PC-3 (cell line): ENCODE measurements at regions not wholly inside any gene's neighbourhood (a gene's known extent, or its start where the extent isn't known, plus 50 kb on each side); places are given as distances from the start of the nearest gene placed in this dataset.

Experiments
- ATAC-seq: fragments of 200-7000 bp; cut with Tn5 transposase; 2 replicates; pipeline ENCODE4 v1.9.1; 2020; ENCODE audit warnings: mild to moderate bottlenecking, moderate library complexity
- BruUV-seq: library from RNA; stranded (reverse); fragments of 400-500 nt; replicated peaks from 2 replicates; lab custom pipeline; 2021; lab: Mats Ljungman, UMichigan
- CTCF ChIA-PET: fragments of 300-600 bp; sonication (Branson Sonifier 250); formaldehyde crosslinking; loops from one replicate; lab custom pipeline; 2022; ENCODE audit warnings: antibody characterized with exemption; lab: Charles Lee
- POLR2A ChIA-PET: fragments of 300-600 bp; sonication (Branson Sonifier 250); formaldehyde crosslinking; loops from one replicate; lab custom pipeline; 2022; ENCODE audit warnings: antibody characterized with exemption; ENCODE audit not compliant: unreplicated experiment; lab: Charles Lee
- DNase-seq: peaks from one replicate; pipeline ENCODE4 v3.0.0-alpha.2; 2015
- H2AFZ ChIP-seq: fragments of 300-600 bp; sonication (generic); 2 replicates; pipeline ENCODE4 v1.6.0; 2016; ENCODE audit warnings: antibody characterized with exemption, low read length
- H3F3A ChIP-seq: fragments of 300-600 bp; sonication (generic); one replicate; pipeline ENCODE4 v1.6.0; 2017; ENCODE audit warnings: antibody characterized with exemption, low read length, control low read depth, mild to moderate bottlenecking; ENCODE audit not compliant: unreplicated experiment
- H3K27ac ChIP-seq: fragments of 300-600 bp; sonication (generic); 2 replicates; pipeline ENCODE4 v1.5.1; 2016; ENCODE audit warnings: mild to moderate bottlenecking, low read length
- H3K27me3 ChIP-seq: fragments of 300-600 bp; sonication (generic); 2 replicates; pipeline ENCODE4 v1.6.1; 2016; ENCODE audit warnings: low read length, mixed read lengths
- H3K36me3 ChIP-seq: fragments of 300-600 bp; sonication (generic); 2 replicates; pipeline ENCODE4 v1.6.1; 2016; ENCODE audit warnings: low read depth, mixed run types, low read length, mixed read lengths
- H3K4me1 ChIP-seq: fragments of 300-600 bp; sonication (generic); 2 replicates; pipeline ENCODE4 v1.5.1; 2016; ENCODE audit warnings: low read length; ENCODE audit not compliant: insufficient read depth
- H3K4me2 ChIP-seq: fragments of 300-600 bp; sonication (generic); 2 replicates; pipeline ENCODE4 v1.6.0; 2016; ENCODE audit warnings: low read length
- H3K4me3 ChIP-seq: fragments of 300-600 bp; sonication (generic); 2 replicates; pipeline ENCODE4 v1.5.1; 2016; ENCODE audit warnings: mild to moderate bottlenecking, low read length, mixed read lengths
- H3K79me2 ChIP-seq: fragments of 300-600 bp; sonication (generic); 2 replicates; pipeline ENCODE4 v1.6.1; 2017; ENCODE audit warnings: low read length, mixed read lengths
- H3K9ac ChIP-seq: fragments of 300-600 bp; sonication (generic); 2 replicates; pipeline ENCODE4 v1.6.0; 2016; ENCODE audit warnings: mild to moderate bottlenecking, low read length
- H3K9me2 ChIP-seq: fragments of 300-600 bp; sonication (generic); replicated peaks from 2 replicates; pipeline ENCODE4 v1.6.1; 2016; ENCODE audit warnings: mixed run types, low read length, mixed read lengths
- H3K9me3 ChIP-seq: fragments of 300-600 bp; sonication (generic); 2 replicates; pipeline ENCODE4 v1.6.1; 2016; ENCODE audit warnings: low read length, mixed read lengths
- H4K20me1 ChIP-seq: fragments of 300-600 bp; sonication (generic); 2 replicates; pipeline ENCODE4 v1.6.1; 2016; ENCODE audit warnings: low read length, mixed read lengths
- CTCF ChIP-seq: fragments of 300-600 bp; sonication (generic); conservative IDR thresholded peaks from 2 replicates; pipeline ENCODE4 v1.5.1; 2017; ENCODE audit warnings: antibody characterized with exemption, low read depth, mild to moderate bottlenecking, low read length
- EZH2 ChIP-seq: fragments of 300-600 bp; sonication (generic); IDR thresholded peaks from one replicate; pipeline ENCODE4 v1.6.1; 2017; ENCODE audit warnings: antibody characterized with exemption, mild to moderate bottlenecking, low read length; ENCODE audit not compliant: unreplicated experiment
- EZH2phosphoT487 ChIP-seq: fragments of 300-600 bp; sonication (generic); IDR thresholded peaks from 2 replicates; pipeline ENCODE4 v1.6.1; 2018; ENCODE audit warnings: mild to moderate bottlenecking, antibody characterized with exemption, low read length, borderline replicate concordance
- intact Hi-C: fragments of 100-400 bp; cut with micrococcal nuclease; formaldehyde crosslinking; loops from 2 replicates; pipeline ENCODE4 v1.9.0; 2023

DNA sequence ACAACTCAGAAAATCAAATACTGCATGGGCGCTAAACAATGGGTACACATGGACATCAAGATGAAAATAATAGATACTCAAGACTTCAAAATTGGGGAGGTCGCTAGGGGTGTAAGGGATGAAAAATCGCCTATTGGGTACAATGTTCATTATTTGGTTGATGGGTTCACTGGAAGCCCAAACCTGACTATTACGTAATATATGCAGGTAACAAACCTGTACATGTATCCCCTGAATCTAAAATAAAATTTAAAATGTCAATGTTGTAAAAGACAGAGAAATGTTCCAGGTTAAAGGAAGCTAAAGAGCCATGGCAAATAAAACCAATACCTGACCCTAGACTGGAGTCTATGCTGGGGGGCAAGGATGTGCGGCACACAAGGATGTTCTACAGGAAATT lies 80.4 kb upstream of the CCBE1 start:
- Histone ChIP-seq H3K9me2 (no peaks in the 10 kb centered on the region), H2AFZ (no peak overlapping the region), H3K36me3 (no peaks in the 10 kb centered on the region), H3F3A (peaks cover 6% of the 10 kb centered on the region), H3K4me3 (no peak overlapping the region), H4K20me1 (no peaks in the 10 kb centered on the region), H3K9me3 (no peaks in the 10 kb centered on the region), H3K79me2 (no peaks in the 10 kb centered on the region), H3K4me1 (peaks cover 24% of the 10 kb centered on the region), H3K4me2 (no peak overlapping the region), H3K27ac (no peak overlapping the region), H3K27me3 (no peaks in the 10 kb centered on the region), H3K9ac (no peak overlapping the region)
- CTCF ChIA-PET: no interaction called here
- intact Hi-C loops: no loop called here
- DNase-seq (no peak), ATAC-seq (no peak)
- POLR2A ChIA-PET: no interaction called here
- TF ChIP-seq EZH2phosphoT487 (no peak), EZH2 (no peak), CTCF (no peak)
- BruUV-seq: no TSS peak

DNA sequence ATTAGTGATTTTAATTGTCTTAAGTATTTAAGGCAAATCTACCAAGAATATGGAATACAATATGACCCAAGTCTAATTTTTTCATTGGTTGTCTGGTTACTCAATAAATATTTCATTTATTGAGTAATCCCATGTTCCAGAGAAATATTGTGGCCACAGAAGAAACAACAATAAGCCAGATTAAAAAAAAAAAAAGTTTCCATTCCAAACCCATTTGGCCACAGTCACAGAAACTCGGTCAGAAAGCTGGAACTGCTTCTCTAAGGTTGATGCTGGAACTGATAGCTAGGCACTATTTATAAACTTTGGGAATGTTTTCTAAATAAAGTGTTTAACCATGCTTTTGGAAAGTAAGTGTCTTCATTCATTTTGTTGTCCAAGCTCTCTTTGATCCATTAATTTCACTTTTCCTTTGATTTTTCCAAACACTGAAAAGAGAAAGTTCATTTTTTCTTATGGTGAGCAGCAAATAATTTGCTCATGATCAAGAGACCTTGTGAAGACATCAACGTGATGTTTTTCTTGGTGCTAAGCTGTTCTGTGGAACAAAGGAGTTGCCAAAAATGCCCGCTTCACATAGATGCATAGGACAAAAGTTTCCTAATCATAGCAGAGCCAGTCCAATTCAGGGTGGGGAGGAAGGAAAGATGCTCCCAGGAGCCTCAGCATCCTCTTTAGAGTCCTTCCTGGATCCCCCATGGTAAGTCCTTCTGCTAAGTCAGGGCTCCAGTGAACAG lies 72.1 kb upstream of the CCBE1 start:
- TF ChIP-seq CTCF (no peak), EZH2phosphoT487 (no peak), EZH2 (no peak)
- ATAC-seq: no peak
- ChIA-PET CTCF (no interaction called here), POLR2A (interaction anchor here (0.6 kb wide), 1 partner anchor 367 kb away, joined by 3 read pairs; no protein-coding TSS in a partner anchor)
- no peak overlapping the region for H3K27ac ChIP-seq
- intact Hi-C loops: no loop called here
- H3K9me2 ChIP-seq: no peaks in the 10 kb centered on the region
- H3K79me2 ChIP-seq: no peaks in the 10 kb centered on the region
- no peaks in the 10 kb centered on the region for H3F3A ChIP-seq
- no peak overlapping the region for H3K4me3 ChIP-seq
- no peaks in the 10 kb centered on the region for H3K9me3 ChIP-seq
- no peak for DNase-seq
- no peak overlapping the region for H3K9ac ChIP-seq
- BruUV-seq: no TSS peak
- no peak overlapping the region for H3K4me2 ChIP-seq
- no peak overlapping the region for H2AFZ ChIP-seq
- H3K27me3 ChIP-seq: no peaks in the 10 kb centered on the region
- H4K20me1 ChIP-seq: no peaks in the 10 kb centered on the region
- no peaks in the 10 kb centered on the region for H3K36me3 ChIP-seq
- H3K4me1 ChIP-seq: no peaks in the 10 kb centered on the region

DNA sequence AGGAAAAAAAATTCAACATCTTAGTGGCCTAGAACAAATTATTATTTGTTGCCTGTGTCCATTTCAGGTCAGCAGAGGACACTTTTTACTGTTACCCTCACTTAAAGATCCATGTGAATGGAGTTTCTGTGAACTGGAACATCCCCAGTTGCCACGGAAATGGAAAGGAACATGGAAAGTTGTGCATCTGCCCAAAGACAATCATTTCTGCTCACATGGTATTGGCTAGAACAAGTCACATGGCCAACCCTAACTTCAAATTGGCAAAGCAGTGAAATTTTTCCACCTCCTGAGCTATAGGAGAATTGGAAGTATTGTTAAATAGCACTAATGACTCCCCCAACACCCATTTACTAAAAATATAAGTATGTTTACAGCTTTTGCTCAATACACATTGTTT lies 71.2 kb upstream of the CCBE1 start:
- Histone ChIP-seq H3K27me3 (no peaks in the 10 kb centered on the region), H3K27ac (no peak overlapping the region)
- no peak for ATAC-seq

More for the DNA sequence above, 71.2 kb upstream of the CCBE1 start:
- intact Hi-C loops: no loop called here
- TF ChIP-seq EZH2 (no peak), EZH2phosphoT487 (no peak), CTCF (no peak)
- Histone ChIP-seq H4K20me1 (no peaks in the 10 kb centered on the region), H3K79me2 (no peaks in the 10 kb centered on the region), H3K4me3 (no peak overlapping the region), H3K9me3 (no peaks in the 10 kb centered on the region), H3K36me3 (no peaks in the 10 kb centered on the region), H3K4me2 (no peak overlapping the region), H3K9ac (no peak overlapping the region), H3F3A (no peaks in the 10 kb centered on the region), H3K4me1 (no peaks in the 10 kb centered on the region), H2AFZ (no peak overlapping the region), H3K9me2 (no peaks in the 10 kb centered on the region)
- DNase-seq: no peak
- CTCF ChIA-PET: no interaction called here
- BruUV-seq: no TSS peak
- POLR2A ChIA-PET: no interaction called here
